Ovary (tissue), 7 donors: ENCODE measurements at regions not wholly inside any gene's neighbourhood (a gene's known extent, or its start where the extent isn't known, plus 50 kb on each side); places are given as distances from the start of the nearest gene placed in this dataset.

ENCODE experiments used
- DNase-seq, 5 donors: peaks; one replicate each; pipeline ENCODE4 v3.0.0-alpha.2; 2019 to 2020
- H3K27ac ChIP-seq, 2 donors: fragments of 200-600 bp; one replicate each; pipeline versions ENCODE4 v1.5.1 to v1.8.0; 2019 to 2022
- H3K27me3 ChIP-seq: fragments of 200-600 bp; one replicate; pipeline ENCODE4 v1.8.0; 2022
- H3K36me3 ChIP-seq: fragments of 200-600 bp; sonication (generic); one replicate; pipeline ENCODE4 v1.5.1; 2019
- H3K4me1 ChIP-seq: one replicate; pipeline ENCODE4 v1.8.1; 2013; ENCODE audit warnings: mild to moderate bottlenecking, moderate library complexity; ENCODE audit not compliant: insufficient read depth
- H3K4me3 ChIP-seq: fragments of 200-600 bp; sonication (generic); one replicate; pipeline ENCODE4 v1.5.1; 2017
- H3K9me3 ChIP-seq, 2 donors: fragments of 200-600 bp in 1 of 2; sonication (generic) in 1 of 2; one replicate each; pipeline versions ENCODE4 v1.5.1 to v1.8.1; 2013 to 2019; ENCODE audit warnings: mild to moderate bottlenecking in 1 of 2, moderate library complexity in 1 of 2
- EP300 ChIP-seq: sonication (generic); formaldehyde crosslinking; IDR thresholded peaks from one replicate; pipeline ENCODE4 v1.6.1; 2017; ENCODE audit warnings: antibody characterized with exemption
- POLR2A ChIP-seq: fragments of 450-650 bp; IDR thresholded peaks from one replicate; pipeline ENCODE4 v1.6.1; 2017; ENCODE audit warnings: antibody characterized with exemption, mild to moderate bottlenecking, moderate library complexity
- WGBS, 3 donors: extraction: QIAGEN DNeasy Blood & Tissue Kit in 1 of 3; methylation state at CpG; one replicate each; pipeline versions ENCODE4 v1.1.5 to v1.1.7; 2013 to 2017; 5-methylcytosine and 5-hydroxymethylcytosine counted together
- intact Hi-C, 4 donors: fragments of 100-400 bp; cut with DNase I; formaldehyde crosslinking; loops; one replicate each; pipeline versions ENCODE4 v1.11.0 to v1.15.1; 2022 to 2023
- TF ChIP-seq, protein P1 (sequence below), 3 donors: fragments of 450-650 bp in 2 of 3; fragments of 200-600 bp in 1 of 3; IDR thresholded peaks; one replicate each; pipeline versions ENCODE4 v1.5.1 to v1.8.0; 2016 to 2022; ENCODE audit warnings: antibody characterized with exemption in 3 of 3, mild to moderate bottlenecking in 1 of 3
- donor health status: DM: no; HTN: no; CAD: no; lungs with moderate emphysema.
- donor health status: DM: no; HTN: no; CAD: no.
- donor health status: Bipolar disorder and iron deficiency.
- donor health status: DM: no; HTN: no; CAD: no.
- donor health status: DM: yes; HTN: yes; CAD: no.

DNA sequence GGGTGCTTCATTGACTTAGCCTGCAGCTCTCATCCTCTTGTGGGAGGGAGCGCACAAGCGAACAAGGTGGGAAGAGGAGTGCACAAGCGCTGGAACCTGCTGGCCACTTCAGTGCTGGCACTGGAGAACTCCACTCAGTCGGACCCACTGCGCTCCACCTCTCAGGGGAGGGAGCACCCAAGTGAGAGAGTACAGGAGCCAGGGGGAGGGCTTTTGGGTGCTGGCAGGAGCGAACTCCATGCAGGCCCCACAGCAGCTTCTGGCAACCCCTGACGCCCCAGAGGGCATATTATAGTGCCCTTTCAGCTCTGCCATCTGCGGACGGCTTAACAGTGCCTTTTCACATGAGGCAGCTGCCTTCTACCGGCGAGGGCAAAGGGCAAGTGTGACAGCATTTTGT, 774.2 kb upstream of the COX7C start:
- Histone ChIP-seq H3K36me3 (no peaks in the 10 kb centered on the region), H3K4me3 (no peak overlapping the region), H3K4me1 (no peaks in the 10 kb centered on the region), H3K27ac (no peak overlapping the region), H3K27me3 (no peaks in the 10 kb centered on the region), H3K9me3 (no peaks in the 10 kb centered on the region)
- no peak for DNase-seq
- intact Hi-C loops = no loop called here
- TF ChIP-seq POLR2A = no peak
- no peak for TF ChIP-seq EP300
- TF ChIP-seq, protein P1, sequence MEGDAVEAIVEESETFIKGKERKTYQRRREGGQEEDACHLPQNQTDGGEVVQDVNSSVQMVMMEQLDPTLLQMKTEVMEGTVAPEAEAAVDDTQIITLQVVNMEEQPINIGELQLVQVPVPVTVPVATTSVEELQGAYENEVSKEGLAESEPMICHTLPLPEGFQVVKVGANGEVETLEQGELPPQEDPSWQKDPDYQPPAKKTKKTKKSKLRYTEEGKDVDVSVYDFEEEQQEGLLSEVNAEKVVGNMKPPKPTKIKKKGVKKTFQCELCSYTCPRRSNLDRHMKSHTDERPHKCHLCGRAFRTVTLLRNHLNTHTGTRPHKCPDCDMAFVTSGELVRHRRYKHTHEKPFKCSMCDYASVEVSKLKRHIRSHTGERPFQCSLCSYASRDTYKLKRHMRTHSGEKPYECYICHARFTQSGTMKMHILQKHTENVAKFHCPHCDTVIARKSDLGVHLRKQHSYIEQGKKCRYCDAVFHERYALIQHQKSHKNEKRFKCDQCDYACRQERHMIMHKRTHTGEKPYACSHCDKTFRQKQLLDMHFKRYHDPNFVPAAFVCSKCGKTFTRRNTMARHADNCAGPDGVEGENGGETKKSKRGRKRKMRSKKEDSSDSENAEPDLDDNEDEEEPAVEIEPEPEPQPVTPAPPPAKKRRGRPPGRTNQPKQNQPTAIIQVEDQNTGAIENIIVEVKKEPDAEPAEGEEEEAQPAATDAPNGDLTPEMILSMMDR (IDR thresholded peaks at IDR 0.05) = no peak
- 95 to 97% (median 96%) methylated on average over 11 of the region's 11 CpGs for WGBS, 3 donors

DNA sequence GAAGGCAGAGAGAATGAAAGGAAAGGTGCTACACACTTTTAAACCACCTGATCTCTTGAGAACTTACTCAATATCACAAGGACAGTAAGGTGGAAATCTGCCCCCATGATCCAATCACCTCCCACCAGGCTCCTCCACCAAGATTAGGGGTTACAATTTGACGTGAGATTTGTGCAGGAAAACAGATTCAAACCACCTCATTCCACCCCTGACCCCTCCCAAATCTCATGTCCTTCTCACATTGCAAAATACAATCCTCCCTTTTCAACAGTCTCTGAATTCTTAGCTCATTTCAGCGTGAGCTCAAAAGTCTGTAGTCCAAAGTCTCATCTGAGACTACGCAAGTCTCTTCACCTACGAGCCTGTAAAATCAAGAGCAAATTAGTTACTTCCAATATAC, 768.3 kb upstream of the COX7C start:
- no peak for DNase-seq
- no peak for TF ChIP-seq EP300
- no peaks in the 10 kb centered on the region for H3K9me3 ChIP-seq
- H3K36me3 ChIP-seq = no peaks in the 10 kb centered on the region
- no peaks in the 10 kb centered on the region for H3K4me1 ChIP-seq
- H3K4me3 ChIP-seq = no peak overlapping the region
- WGBS, 3 donors = 88 to 90% (median 89%) methylated on average over 4 of the region's 4 CpGs
- intact Hi-C loops = no loop called here
- no peaks in the 10 kb centered on the region for H3K27me3 ChIP-seq
- H3K27ac ChIP-seq = no peak overlapping the region

DNA sequence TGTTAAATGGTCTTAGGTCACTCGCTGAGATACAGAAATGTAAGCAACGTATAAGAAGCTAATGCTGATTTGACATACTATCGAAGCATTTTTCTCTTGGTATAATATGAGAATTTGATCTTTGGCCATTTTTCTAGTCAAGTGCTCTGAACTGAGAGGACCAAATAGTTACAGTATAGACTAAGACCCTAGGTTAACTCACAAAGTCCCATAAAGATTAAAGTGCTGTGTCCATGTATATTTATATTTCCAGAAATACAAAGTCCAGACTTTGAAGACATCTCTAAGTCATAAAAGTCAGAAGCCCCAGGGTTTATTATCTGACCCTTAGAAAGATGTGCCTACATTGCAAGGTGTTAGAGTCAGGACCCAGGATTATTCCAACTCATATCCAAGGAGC, 752.4 kb upstream of the COX7C start:
- H3K4me3 ChIP-seq = no peak overlapping the region
- no peaks in the 10 kb centered on the region for H3K4me1 ChIP-seq
- H3K27ac ChIP-seq = no peak overlapping the region
- H3K9me3 ChIP-seq = no peaks in the 10 kb centered on the region
- no peaks in the 10 kb centered on the region for H3K27me3 ChIP-seq
- no peak for DNase-seq
- WGBS, 3 donors = 92 to 96% (median 95%) methylated on average over 3 of the region's 3 CpGs
- H3K36me3 ChIP-seq = no peaks in the 10 kb centered on the region
- TF ChIP-seq EP300 (no peak), POLR2A (no peak)
- TF ChIP-seq, protein P1 (IDR thresholded peaks at IDR 0.05) = no peak
- intact Hi-C loops = no loop called here

DNA sequence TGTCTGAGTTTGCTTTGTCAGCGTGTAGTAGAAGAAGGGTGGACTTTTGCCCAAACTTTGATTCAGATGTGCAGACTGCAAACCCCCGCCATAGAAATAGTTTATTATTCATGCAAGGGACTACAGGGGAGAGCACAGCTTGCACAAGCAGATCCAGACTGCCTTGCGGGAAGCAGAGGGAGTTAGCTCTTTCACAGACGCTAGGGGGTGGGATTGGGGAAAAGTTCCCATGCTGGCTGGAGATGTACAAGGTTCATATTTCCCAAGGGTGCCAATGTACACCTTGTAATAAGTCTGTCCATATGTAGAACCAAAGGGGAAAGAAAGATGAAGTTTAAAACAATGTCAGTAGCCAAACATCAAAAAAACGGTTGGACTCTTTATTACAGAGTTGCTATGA, 749.7 kb upstream of the COX7C start:
- Histone ChIP-seq H3K27ac (no peak overlapping the region), H3K4me3 (no peak overlapping the region), H3K9me3 (no peaks in the 10 kb centered on the region), H3K4me1 (no peaks in the 10 kb centered on the region), H3K36me3 (no peaks in the 10 kb centered on the region), H3K27me3 (no peaks in the 10 kb centered on the region)
- DNase-seq = no peak
- TF ChIP-seq, protein P1 (IDR thresholded peaks at IDR 0.05) = no peak
- TF ChIP-seq POLR2A = no peak
- no peak for TF ChIP-seq EP300
- WGBS, 3 donors = 89 to 93% (median 93%) methylated on average over 5 of the region's 5 CpGs
- intact Hi-C loops = no loop called here

DNA sequence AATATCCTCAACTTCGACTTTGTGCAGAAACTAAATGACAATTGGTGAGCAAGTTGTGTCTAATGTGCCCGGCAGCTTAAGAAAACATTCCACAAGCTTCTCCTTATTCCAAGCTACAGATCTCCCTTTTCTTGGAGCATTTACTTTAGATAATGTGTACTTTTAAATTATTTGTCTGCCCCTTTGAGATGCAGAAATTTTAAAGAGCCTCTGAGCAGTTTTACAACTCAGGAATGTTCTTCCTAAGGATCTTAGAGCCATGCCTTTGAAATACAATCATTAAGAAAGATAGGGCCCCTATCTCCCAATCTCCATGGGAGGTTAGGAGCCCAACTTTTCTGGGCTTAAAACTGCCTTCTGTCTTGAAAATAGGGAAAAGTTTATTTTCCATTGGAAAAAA, 723.7 kb upstream of the COX7C start:
- Histone ChIP-seq H3K27me3 (no peaks in the 10 kb centered on the region), H3K36me3 (no peaks in the 10 kb centered on the region), H3K27ac (no peak overlapping the region), H3K9me3 (no peaks in the 10 kb centered on the region), H3K4me1 (no peaks in the 10 kb centered on the region), H3K4me3 (no peak overlapping the region)
- no peak for DNase-seq
- intact Hi-C loops = no loop called here
- 24 to 39% (median 26%) methylated on average over 2 of the region's 2 CpGs for WGBS, 3 donors
- TF ChIP-seq EP300 (no peak), POLR2A (no peak)
- TF ChIP-seq, protein P1 (IDR thresholded peaks at IDR 0.05) = no peak
